ENCODE measurements at regions not wholly inside any gene's neighbourhood (a gene's known extent, or its start where the extent isn't known, plus 50 kb on each side); places are given as distances from the start of the nearest gene placed in this dataset.

- DNase-seq (ENCODE audit: low spot score): no peak
Observed at GRCh38 chr2:23241611-23242245, 143.3 kb upstream of the KLHL29 start.

- no peak for DNase-seq (ENCODE audit: low spot score)
Observed at GRCh38 chr2:23243073-23243659, 141.8 kb upstream of the KLHL29 start.

DNA sequence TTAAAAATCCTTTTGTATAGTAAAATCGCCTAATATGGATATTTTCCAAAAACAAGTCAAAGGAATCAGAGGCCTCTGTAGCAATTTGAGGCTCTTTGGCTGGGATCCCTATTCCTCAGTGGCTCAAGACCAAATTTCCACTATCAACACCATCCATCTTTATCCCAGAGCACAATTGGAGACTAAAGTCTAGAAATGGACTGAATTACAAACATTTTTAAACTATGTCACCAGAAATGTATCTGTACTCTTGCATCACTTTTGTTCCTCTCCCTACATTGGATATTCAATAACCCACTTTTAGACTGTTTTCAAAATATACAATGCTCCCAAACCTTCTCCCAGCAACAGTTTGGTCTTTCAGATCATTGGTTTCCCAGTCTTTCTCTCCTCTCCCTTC, 140.4 kb upstream of the KLHL29 start:
- DNase-seq (ENCODE audit: low spot score): no peak

DNA sequence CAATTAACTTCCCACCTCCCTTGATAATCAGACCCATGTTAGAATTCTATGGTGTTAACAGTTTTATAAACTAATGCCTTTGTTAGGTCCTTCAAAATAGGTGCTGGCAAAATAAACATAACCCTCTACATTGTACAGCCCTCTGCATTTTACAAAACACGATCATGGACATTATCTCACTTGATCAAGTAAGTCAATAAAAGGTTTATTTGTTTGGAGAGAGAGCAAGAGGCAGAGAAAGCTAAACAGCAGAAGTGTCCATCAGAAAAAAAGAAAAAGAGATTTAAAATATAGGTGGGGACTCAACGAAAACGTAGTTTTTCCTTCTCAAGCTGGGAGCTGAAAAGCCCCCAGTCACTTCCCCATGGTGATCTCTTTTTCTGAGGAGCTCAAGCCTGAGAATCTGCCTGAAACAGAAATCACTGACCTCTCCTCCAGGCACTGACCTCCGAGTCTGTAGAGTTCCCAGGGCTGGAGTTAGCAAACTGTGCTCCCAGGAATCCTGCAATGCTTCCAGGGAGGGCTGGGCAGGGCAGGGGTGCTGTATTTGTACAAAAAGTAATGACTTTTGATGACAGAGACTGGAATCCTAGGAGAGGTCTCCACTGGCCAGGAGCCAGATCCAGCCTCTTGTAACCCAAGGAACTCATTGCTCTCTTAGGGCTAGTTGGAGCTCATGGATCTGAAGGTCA, 137.8 kb upstream of the KLHL29 start:
- no peak for DNase-seq (ENCODE audit: low spot score)

- no peak for DNase-seq (ENCODE audit: low spot score)
Observed at GRCh38 chr2:23248667-23249066, 136.3 kb upstream of the KLHL29 start.

DNA sequence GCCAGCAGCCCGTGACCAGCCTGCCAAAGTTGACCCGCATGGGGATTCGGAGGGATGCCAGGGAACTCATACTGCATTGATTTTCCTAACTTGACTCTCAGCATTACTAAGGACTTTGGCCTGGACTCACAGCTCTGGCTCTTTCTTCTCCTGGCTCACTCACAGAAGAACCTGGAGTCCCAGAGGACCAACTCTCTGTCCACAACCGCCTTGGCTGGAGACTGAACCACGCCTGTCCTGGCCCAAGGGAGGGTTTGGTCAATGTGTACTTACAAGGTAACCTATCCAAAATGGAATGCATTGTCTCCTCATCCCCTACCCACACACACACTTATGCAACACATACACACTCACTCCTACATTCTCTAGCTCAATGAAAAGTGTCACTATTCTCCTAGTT, 135.6 kb upstream of the KLHL29 start:
- no peak for DNase-seq (ENCODE audit: low spot score)

DNA sequence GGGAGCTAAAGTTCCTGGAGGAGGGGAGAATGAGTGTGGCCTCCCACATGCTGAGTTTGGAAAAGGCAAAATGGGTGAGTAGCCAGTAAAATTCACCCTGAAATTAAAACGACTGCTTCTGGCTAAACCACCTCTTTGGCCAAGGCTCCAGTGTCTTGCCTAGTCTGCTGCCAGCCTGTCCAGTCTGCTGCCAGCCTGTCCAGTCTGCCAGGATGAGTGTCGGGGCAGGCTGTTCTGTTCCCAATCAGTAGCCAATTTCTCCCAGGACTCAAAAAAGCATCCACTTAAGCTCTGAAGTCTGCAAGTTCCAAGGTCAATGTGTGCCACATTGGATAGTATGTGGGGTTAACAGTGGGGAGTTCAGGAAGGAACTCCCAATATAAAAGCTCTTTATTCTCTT, 134.6 kb upstream of the KLHL29 start:
- DNase-seq (ENCODE audit: low spot score): no peak

GRCh38 chr2:23256643-23257042, 128.3 kb upstream of the KLHL29 start:
- DNase-seq (ENCODE audit: low spot score): no peak

DNA sequence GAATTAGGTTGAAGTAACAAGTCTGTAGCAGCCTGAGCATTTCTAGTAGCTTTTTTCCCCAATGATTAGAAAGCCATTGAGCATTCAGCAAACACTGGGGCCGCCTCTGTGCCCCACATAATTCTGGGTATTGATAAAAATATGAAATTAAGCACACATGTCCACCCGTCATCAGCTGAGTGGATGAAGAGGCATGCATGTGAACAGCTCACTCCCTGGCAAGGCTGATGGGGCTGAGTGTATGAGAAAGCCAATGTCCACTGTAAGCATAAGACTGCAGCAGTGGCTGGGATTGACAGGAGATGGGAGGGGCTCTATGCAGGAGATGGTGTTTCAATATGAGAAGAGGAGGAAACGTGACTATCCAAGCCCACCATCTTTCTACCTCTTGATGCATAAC, 124.4 kb upstream of the KLHL29 start:
- DNase-seq (ENCODE audit: low spot score): no peak

GRCh38 chr2:23268467-23269263, 116.3 kb upstream of the KLHL29 start:
- no peak for DNase-seq (ENCODE audit: low spot score)

GRCh38 chr2:23269747-23270146, 115.2 kb upstream of the KLHL29 start:
- DNase-seq (ENCODE audit: low spot score): no peak

DNA sequence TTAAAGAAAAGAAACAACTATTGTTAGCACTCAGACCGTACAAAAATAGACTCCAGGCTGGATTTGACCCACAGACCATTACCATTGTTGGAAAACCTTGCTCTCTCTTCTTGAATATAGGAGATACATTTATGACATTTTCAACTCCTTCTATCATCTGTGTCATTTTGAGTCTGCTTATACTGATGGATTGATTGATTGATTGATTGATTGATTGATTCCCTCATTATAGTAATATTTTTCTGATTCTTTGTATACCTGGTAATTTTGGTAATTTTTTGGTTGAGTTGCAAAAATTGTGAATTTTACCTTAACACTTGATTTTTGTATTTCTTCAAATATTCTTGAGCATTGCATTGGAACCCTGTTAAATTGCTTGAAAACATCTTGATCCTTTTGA, 114.2 kb upstream of the KLHL29 start:
- DNase-seq (ENCODE audit: low spot score): no peak

DNA sequence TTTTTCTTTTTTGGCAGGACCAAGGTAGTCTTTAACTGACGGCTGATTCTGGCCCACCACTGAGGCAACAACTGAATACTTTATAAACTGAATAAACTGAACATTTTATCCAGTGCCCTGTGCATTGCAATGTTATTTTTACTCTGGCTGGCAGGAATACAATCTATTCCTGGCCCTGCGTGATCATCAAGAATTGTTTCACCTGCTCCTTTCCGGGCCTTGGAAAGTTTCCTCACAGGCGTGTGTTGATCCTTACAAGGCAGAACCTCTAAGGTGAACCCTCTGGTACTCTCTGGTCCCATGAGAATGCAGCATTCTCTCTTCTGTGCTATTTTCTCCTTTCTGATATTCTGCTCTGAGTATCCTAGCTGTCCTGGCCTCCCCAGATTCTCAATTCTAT, 113.7 kb upstream of the KLHL29 start:
- no peak for DNase-seq (ENCODE audit: low spot score)

- DNase-seq (ENCODE audit: low spot score): no peak
Observed at GRCh38 chr2:23273786-23274185, 111.2 kb upstream of the KLHL29 start.

DNA sequence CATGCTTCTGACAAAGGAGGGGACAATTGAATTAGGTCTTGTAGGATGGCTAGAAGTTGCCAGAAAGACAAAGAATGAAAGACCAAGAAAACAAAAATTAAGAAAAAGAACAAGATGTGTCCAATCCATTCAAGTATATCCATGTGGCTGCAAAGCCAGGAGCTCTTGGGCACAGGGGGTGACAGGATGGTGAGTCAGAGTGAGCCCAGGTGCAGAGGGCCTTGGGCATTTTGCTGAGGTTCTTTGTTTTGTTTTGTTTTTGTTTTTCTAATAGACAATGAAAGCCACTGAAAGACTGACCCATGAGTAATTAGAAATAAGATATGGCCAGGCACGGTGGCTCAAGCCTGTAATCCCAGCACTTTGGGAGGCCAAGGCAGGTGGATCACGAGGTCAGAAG, 104.6 kb upstream of the KLHL29 start:
- no peak for DNase-seq (ENCODE audit: low spot score)

GRCh38 chr2:23283653-23284052, 101.3 kb upstream of the KLHL29 start:
- DNase-seq (ENCODE audit: low spot score): no peak

DNA sequence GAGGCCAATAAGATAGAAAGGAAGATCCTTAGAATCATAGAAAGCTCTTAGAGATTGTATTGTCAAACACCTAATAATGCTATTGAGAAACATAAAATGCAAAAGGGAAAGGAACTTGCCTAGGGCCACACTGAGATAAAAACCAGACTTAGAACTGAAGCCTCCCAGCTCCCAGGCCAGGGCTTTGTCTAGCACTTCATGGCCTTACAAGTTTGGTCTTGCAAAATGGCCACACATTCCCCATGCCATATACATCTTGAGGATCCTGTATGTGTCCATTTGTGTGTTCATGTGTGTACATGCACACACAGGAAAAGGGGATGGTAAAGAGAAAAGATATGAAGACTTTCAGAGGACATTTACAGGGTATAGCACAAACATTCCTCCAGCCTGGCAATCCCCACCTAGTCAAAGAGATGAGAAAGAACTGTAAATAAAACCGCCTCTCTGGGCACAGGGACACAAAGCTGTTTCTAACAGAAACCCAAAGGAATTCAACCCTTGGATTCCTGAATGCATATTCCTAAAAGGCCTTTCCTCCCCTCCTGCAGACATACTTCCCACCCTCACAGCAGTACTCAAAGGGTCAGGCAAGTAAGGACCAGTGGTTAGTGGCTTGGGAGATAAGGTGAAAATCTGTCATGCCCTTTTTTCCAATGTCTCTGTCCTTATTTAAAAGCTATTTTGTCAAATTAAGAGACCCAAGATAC, 99.7 kb upstream of the KLHL29 start:
- DNase-seq (ENCODE audit: low spot score): no peak

DNA sequence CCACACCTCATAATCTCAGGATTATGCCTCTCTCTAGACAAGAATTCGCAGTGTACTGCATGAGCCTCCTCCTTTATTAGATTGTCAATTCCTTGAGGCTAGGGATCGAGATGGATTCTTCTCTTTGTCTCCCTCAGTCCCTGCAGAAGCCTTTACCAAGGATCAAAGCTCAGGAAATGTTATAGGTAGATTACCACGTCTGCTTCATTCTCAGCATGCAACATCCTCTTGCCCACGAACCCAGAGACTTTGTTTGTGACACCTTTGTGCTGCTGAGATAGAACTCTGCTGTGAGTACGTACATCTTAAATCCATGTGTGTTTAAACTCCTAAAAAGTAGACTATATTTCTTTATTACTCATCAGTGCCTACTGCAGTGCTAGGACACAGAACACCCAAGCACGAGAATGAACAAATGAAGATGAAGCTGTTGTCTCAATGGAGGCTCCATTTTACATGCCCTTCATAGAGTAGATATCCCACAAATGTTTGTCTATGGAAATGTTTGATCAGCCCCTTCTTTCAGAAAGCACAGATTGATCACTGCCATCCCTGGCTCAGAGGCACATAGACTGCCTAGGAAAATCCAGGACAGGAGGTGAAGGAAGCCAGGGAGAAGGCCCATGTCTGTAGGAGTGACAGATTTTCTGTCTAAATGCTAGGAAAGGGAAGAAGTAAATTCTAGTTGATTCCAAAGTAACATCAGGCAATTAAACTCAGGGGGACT, 98.8 kb upstream of the KLHL29 start:
- DNase-seq (ENCODE audit: low spot score): no peak

DNA sequence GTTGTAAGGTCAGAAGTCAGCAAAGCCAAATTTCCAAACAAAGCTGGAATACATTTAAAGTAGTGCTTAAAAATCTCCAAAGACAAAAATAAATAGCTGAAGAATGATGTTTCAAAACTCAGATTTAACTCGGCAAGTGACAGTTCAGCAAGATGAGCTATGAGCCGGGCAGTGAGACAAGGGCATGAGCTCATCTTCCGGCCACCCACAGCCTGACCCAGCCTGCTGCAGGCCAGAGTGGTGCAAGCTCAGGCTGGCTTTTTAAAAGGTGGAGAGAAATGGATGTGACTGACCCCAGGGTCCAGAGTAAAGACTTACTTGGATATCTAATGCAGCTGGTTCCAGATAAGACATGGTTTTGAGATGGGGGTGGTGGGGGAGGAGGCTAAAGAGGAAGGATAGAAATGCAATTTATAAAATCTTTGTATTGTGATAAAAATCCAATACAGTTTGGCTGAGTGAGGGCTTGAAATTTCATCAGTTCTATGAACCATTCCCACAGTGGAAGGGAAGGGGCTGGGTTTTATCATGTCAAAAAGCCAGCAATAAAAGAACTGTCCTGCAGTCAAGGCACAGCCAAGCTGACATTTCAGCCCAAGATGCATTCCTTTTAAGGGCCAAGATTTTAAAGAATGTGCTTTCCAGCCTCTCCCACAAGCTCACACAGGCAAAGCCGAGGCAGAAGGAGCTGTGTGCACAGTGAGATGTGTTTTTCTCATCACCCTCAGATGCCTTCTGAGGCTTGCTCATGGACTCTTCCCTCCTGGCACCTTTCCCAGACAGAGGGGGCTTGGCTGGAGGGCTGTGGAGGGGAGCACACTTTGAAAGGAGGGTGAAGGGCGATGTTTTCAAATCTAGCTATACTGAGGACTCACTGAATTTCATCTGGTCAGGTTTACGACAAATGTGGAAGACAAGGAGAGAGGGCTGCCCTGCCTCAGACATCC, 97.9 kb upstream of the KLHL29 start:
- DNase-seq (ENCODE audit: low spot score): no peak

DNA sequence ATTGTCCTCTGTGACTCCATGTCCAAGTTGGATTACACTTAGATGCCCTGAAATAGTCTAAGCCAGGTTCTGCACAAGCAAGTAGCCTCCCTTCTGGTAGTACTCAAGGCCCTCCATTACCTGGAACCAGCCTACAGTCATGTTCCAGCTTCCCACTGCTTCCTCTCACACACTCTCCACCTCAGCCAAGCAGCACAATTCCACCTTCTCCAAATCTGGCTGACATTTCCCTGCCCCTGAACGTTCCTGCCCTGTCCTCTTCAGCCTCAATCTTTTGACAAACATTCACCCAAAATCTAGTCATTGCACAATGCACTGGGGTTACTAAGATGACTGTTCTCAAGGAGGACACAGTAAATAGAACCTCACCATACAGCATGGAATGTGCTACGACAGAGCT, 95.3 kb upstream of the KLHL29 start:
- DNase-seq (ENCODE audit: low spot score): no peak

Data from ecto neural progenitor cell (in vitro differentiated cells).